Left hindlimb (tissue), 1 donor: ENCODE measurements at regions not wholly inside any gene's neighbourhood (a gene's known extent, or its start where the extent isn't known, plus 50 kb on each side); places are given as distances from the start of the nearest gene placed in this dataset.
"Not testable (repeated sequence)": the region's sequence is repeated elsewhere in the genome, so short reads cannot be mapped to it uniquely, and the experiment has no call there.

Experiments
- DNase-seq: peaks from one replicate; pipeline ENCODE4 v3.0.0-alpha.2; 2018

DNA sequence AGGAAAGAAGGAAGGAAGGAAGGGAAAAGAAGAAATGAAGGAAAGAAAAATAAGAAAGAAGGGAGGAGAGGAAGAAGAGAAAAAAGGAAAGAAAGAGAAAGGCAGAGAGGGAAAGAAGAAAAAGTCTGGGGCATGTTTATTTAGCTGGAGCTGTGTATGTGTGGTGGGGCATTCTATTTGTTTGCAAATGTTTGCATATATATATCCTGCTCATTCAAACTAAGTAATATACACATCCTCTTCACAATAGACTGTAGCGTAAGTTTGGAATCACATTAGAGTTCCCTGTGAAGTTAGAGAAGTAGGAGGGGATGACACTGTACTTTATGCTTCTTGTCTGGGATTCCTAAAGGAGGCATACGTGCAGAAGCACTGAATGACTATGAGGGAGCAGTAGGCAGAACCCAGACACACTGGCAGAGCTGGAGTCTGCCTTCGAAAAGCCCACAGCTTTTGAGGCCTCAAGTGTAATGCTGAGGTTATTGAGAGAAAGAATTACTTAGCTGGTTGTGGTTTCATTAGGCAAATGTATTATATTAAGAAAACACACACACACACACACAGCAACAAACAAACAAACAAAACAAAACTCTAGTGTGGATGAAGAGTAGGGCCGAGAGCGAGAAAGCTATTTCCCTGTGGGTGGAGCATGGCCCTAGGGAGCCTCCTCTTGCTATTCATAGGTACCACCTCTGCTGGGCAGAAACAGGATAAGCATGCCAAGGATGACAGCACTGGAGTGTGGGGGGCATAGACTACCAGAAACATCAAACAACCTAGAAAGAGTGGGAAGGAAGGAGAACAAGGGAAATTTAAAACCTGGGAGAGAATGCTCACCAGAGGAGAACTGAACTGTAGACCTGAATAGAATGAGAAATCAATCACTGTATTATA is 905.1 kb upstream of the NXPH2 start:
- no peak for DNase-seq

DNA sequence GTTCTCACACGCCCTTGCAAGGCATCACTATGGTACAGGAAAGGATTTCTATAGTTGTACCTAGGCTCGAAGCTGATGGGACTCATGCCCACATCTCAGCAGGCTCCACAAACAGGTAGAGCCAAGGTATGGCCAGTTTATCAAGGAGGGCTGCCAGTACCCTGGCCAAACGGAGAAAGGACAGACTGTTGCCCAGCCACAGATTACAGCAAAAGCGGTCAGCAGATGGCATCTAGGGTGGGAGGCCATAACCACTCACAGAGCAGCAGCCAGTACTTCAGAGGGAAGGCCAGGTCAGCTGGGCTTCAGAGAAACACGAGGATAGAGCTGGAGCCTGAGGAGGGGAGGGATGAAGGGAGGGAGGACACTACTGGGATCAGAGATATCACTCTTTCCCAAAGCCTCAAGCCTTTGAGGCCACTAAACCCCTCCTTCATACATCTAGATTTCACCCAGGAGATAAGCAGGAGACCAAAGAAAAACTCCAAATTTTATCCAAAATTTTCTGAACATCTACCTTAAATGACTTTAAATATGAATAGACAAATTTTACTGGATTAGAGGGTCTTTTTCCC is 904.2 kb upstream of the NXPH2 start:
- no peak for DNase-seq

DNA sequence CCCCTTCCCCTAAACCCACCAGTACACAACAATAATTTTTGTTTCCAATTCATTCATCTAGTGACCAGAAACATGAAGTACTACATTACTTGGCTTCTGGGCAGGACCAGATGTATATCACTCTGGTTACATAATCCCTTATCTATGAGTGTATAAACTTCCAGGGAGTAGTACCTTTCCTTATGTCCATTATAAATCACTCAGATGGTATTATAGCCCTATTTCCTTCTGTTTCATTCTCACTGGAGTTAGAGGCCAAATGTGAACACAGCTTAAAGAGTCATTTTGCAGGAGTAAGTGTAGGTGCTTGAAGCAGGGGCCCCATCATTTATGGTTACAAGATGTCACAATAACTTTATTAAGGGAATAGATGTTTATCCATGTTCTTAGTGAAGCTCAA is 894.4 kb upstream of the NXPH2 start:
- DNase-seq: no peak

DNA sequence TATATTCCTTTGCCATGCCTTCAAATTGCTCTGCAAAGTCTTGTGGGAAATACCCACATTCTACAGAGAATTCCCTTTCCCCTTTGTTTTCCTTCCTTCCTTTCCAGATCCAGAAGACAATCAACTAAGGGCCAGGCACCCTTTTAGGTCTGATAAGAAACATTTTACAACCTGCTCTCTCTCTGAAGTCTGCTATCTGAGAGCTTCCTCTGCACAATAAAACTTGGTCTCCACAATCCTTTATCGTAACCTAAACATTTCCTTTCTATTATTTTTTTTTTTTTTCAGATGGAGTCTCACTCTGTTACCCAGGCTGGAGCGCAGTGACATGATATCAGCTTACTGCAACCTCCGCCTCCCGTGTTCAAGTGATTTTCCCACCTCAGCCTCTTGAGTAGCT is 893.3 kb upstream of the NXPH2 start:
- not testable (repeated sequence) for DNase-seq

DNA sequence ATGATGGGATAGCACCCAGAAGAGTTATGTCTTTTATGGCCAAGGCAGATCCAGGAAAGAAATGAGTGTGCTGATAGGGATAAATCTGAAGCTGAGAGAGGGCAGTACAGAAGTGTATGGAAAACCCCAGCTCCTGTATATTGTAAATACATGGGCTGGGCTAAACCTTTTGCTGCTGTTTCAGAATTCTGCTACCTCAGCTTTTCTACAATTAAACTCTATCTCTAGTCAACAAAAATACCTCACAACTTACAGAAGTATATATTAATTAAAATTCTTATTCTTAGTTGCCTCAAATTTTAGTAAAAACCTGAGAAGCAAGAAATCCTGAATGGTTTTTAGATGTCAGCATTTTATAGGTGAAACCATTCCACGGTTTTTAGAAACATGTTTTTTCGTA is 889.5 kb upstream of the NXPH2 start:
- no peak for DNase-seq

DNA sequence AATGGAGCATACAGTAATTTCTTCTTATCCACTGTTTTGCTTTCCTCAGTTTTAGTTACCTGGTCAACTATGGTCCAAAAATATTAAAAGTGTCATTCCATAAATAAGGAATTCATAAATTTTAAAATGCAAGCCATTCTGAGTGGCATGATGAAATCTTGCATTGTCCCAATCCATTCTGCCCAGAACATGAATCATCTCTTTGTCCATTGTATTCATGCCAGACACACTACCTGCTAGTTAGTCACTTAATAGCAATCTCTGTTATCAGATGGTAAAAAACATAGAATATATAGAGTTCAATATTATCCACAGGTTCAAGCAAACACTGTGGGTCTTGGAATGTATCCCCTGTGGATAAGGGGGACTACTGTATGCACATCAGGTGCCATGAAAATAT is 872.2 kb upstream of the NXPH2 start:
- no peak for DNase-seq

DNA sequence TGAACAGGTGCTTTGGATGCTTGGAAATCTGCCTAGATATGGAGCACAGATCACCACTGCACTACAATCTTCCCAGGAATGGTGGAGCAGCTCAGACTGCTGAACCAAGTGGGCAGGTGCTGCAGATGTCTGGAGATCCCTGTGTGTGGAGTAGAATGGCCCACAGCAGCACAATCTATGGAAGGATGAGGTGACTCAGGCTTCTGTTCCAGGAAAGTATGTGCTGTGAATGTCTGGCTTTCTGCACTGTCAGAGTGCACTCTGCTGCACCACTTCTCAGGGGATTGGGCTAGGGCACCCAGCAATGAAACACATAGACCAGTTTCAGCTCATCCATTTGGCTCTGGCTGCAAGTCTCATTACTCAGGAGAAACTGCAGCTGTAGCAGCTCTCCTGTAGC is 865.4 kb upstream of the NXPH2 start:
- DNase-seq: no peak

DNA sequence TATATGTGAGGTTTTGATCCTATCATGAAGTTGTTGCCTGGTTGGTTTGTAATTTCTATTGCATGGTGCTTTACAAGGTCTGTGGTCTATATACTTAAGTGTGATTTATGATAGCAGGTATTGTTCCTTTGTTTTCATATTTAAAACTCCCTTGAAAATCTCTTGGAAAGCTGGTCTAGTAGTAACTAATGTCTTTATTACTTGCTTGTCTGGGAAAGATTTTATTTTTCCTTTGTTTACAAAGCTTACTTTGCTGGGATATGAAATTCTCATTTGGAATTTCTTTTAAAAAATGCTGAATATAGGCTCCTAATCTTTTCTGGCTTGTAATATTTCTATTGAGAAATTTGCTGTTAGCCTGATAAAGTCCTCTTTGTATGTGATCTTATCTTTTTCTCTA is 862.9 kb upstream of the NXPH2 start:
- DNase-seq: no peak

DNA sequence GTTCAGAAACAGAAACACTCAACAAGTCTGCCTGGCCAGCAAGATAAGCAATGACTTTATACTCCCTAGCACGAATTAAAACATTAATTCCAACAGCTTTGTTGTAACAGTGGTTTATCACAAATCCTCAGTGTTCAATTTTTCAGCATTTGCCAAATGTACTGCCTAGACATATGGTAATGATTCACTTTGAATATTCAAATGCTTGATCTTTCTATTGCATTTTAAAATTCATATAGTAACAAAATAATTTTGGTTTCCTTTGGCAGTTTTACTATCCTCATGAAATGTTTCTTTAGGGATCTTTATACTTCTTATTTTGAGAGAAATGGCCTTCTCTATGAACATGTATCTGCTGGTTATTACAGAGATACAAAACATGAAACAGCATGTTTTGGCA is 851.8 kb upstream of the NXPH2 start:
- no peak for DNase-seq

DNA sequence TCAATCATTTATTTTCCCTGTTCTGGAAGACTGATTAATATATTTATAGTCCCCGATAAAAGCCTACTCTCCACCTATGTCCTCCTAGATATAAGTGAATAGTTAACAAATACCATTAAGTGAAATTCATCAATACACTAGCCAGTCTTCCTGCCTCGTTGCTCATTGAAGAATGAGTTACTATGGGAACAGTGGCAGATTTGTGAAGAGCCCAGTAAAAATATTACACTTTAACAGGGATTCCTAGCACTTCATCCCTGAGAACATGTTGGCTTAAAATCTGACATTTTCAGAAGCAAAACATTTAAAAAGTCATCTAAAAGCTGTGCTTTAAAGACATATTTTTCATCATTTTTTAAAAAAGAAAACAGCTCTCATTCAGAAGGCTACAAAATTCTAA is 848.7 kb upstream of the NXPH2 start:
- DNase-seq: no peak

DNA sequence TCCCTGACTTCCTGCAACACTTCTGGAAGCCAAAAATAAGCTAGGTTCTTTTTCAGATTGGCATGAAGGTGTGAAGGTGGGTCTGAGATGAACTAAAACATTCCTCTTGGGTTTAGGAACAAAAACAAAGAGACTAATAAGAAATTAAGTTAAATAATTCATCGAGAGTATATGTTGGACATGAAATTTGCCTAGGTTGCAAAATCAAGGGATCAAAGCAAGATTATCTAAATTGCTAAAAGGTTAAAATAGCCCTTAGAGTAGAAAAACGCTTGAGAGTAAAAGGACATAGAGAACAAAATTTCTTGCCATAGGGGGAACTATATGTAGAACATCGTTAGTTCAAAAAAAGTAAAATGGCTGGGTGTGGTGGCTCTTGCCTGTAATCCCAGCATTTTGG is 845.9 kb upstream of the NXPH2 start:
- DNase-seq: no peak

DNA sequence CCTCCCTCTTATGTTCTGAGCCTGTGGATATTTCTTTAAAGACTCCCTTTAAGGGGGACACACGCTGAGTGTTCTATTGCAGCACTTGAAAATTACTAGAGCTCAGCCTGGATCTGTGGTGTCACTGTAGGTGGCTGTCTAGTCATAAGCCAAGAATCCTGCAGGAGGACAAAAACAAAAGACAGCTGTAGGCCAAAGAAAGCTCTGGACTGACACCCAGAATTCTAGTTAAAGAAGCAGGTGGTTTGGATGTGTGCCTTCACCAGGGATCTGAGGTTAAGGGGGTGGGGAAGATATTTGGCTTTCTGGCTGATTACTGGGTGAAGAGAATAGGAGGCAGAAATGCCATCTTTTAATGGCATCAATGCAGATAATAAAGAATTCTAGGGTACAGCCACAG is 842.5 kb upstream of the NXPH2 start:
- no peak for DNase-seq

DNA sequence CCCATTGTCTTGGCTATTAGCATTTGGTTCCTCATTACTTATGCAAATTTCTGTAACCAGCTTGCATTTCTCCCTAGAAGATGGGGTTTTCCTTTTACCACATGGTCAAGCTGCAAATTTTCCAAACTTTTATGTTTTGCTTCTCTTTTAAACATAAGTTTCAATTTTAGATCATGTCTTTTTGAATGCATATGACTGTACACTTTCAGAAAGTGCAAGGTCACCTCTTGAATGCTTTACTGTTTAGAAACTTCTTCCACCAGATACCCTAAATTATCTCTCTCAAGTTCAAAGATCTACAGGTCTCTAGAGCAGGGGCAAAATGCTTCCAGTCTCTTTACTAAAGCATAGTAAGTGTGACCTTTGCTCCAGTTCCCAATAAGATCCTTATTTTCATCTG is 837.6 kb upstream of the NXPH2 start:
- no peak for DNase-seq

DNA sequence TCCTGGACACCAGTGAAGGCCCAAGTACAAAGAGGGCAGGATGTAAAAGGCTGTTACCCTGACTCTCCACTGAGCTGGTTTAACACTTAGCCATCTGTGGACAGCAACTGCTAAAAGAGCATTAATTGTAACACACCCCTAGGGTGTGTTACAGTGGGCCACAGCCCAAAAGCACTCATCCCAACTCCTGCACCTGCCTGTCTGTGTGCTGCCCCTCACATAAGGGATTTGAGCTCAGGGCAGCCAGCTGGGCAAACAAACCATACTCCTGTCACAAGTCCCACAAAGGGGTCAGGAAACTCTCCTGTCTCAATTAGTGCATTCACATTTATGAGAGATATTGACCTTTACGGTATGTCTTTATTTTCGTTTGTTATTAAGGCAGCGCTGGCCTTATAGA is 833.1 kb upstream of the NXPH2 start:
- DNase-seq: no peak

DNA sequence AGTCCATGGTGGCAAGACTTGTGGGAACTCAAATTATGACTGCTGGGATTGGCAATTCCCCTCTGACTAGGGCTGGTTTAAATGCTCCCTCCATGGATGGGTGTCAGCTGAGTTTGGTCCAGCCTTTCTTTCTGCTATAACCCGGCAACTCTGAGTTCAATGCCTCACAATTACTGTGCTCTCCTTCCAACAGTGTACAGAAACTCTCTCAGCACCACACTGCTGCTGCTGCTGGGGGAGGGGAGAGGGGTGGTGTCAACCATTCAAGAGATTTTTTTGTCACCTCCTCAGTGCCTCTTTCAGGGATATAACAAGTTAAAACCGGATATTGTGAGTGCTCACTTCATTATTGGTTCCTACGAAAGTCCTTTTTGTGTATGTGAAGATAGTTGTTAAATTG is 830.3 kb upstream of the NXPH2 start:
- no peak for DNase-seq

DNA sequence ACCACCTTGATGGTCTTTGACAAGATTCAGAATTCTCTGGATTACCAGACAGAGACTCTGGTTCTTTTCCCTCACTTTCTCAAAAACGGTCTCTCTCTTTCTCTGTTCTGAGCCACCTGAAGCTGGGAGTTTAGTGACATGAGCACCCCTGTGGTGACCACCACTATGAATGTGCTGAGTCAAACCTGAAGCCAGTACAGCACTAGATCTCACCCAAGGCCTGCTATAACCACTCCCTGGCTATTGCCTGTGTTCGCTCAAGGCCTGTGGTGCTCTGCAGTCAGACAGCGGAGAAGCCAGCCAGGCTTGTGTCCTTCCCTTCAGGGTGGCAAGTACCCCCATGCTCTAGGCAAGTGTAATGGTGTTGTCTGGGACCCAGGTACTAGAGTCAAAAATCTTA is 828.9 kb upstream of the NXPH2 start:
- no peak for DNase-seq

DNA sequence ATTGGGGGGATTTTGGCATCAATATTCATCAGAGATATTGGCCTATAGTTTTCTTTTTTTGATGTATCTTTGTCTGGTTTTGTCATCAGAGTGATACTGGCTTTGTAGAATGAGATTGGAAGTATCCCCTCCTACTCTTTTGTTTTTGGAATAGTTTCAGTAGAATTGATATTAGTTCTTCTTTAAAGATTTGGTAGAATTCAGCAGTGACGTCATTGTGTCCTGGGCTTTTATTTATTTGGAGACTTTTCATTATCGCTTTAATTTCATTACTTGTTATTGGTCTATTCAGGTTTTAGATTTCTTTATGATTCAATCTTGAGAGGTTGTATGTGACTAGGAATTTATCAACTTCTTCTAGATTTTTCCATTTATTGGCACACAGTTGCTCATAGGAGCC is 825.5 kb upstream of the NXPH2 start:
- no peak for DNase-seq

DNA sequence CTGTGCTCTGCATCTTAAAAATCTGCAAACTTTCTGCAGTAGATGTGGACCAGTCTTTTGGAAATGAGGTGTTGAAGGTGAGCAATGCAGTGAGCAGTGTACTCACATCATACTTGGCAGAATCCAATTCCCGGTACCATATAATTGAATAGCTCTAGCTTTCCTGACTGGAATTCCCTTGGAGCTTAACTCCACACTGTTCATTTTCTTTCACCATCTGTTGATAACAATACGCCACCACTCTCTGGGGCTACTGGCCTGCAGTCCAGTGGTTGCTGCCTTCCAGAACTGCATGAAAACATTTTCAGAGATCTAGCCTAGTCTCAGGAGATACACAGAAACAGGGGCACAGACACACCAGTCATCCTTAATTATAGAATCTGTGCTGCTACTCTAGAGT is 820.0 kb upstream of the NXPH2 start:
- no peak for DNase-seq

DNA sequence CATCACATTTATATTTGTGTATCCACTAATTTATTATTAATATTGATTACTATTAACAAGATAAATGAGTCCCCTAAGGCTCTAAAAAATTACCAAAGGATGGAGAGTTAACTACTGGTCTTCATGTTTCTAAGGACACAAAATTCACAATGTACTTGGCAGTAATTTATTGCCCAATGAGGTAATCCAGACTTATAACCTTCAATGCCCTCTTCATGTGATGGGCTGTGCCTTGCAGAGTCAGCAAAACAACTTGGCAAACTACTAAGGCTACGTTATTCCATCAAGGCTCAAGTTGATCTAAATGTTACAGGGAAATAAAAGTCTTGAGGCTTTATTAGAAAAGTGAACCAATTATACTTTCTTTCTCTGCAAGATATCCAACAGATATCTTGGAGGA is 804.9 kb upstream of the NXPH2 start:
- no peak for DNase-seq

DNA sequence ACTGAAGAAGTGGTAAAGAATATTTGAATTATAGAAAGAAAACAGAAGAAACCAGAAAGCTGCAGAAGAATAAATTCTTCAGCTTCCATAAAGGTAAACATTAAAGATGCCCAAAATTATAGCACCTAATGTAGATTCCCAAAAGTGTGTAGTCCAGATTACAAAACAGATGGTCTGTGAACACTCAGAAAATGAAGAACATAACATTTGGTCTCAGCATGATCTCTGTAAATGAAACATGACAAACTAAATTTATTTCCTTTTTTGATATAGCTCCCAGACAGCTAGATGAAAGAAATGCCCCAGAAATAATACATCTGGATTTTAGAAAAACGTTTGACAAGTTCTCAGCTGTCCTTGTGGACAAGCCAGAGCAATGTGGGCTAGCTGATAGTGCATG is 794.2 kb upstream of the NXPH2 start:
- no peak for DNase-seq

DNA sequence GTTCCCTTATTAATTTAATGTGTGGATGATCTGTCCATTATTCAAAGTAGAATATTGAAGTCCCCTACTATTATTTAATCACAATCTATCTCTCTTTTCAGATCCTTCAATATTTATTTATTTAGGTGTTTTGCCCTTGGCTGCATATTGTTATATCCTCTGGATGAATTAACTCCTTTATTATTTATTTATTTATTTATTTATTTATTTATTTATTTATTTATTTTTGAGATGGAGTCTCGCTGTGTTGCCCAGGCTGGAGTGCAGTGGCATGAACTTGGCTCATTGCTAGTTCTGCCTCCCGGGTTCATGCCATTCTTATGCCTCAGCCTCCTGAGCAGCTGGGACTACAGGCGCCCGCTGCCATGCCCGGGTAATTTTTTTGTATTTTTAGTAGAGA is 776.6 kb upstream of the NXPH2 start:
- no peak for DNase-seq

DNA sequence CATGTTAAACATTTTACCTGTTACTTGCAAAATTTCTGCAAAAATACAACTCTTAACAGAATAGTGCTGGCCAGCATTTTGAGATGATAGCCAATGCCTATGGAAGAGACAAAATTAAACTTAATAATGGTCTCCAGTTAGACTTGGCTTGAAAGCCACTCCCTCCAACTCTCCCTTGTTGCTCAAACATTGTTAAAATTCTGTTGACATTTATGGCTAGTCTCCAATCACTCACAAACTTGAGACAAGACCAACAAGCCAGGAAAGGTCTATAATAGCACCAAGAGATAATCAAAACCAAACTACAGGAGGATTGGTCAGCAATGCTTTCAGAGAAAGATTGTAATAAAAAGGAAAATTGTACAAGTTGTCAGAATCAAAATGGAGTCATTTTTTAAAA is 770.7 kb upstream of the NXPH2 start:
- DNase-seq: no peak

DNA sequence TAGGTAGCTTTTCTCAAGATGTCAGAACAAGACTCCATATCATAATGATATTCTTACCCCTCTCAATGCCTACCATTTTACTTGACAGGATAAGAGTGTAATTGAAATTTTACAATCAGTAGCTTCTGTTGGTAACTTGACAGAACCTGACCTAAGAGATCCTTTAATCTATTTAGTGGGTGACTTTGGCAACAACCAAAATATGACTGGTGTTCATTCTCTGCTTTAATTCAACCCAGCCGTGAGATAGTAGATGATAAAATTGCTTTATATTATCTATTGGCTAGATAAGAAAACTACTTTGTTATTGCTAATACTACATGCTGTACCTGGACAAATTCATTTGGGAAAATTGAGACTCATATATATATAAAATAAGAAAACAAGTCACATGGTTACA is 770.2 kb upstream of the NXPH2 start:
- DNase-seq: no peak

DNA sequence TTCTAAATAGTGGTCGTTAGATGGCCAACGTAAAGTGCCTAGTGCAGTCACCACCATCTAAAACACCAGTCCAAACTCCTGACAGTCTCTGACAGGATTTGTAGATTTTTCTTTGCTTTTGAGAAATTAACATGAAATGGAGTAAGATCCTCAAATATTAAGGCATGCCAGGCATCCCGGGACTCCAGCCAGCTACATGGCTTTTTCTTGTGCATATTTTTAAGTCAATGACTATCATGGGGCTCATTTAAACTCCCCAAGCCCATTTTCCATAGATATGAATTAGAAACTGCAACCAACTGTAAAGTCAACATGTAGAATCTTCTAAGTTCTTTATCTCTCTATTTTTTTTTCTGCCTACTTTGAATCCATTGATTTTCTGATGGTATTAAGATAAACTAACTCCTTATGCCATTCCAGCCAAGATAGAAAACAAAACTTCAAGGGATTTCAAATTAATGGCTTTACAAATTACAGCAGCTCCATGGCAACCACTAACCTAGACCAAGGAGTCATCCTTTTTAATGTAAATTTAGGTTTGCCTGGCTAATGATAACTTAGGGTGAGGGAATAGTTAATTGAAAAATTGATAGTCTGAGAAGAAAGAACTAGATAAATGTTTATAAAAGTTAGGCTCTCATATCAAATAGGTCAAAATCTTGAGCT is 764.1 kb upstream of the NXPH2 start:
- DNase-seq: peak; percentile 30
